ENCODE measurements at regions not wholly inside any gene's neighbourhood (a gene's known extent, or its start where the extent isn't known, plus 50 kb on each side); places are given as distances from the start of the nearest gene placed in this dataset.

- Histone ChIP-seq H3K4me2 (no peak overlapping the region), H3K9me3 (no peaks in the 10 kb centered on the region), H3K4me3 (no peak overlapping the region), H3K27ac (no peak overlapping the region), H3K4me1 (no peaks in the 10 kb centered on the region)
- ChIA-PET POLR2A (no interaction called here), CTCF (interaction anchor here (1.1 to 5.7 kb wide), 9 partner anchors 10 to 845 kb away, joined by 3 to 31 read pairs (median 4); no protein-coding TSS in a partner anchor)
- FAIRE-seq = no peak
- WGBS (ENCODE audit: missing lambda C conversion rate) = 45% methylated on average over 4 of the region's 4 CpGs
- ATAC-seq = no peak
- TF ChIP-seq RARB (CRISPR knock-in tag; IDR thresholded peaks at IDR 0.05) (no peak), ESRRA (IDR thresholded peaks at IDR 0.05; ENCODE audit: borderline replicate concordance, low read length) (no peak), NFE2L2 (conservative IDR thresholded peaks at IDR 0.05; ENCODE audit: low read length) (no peak), CBX8 (IDR thresholded peaks at IDR 0.05) (no peak), E2F6 (IDR thresholded peaks at IDR 0.05; ENCODE audit: borderline replicate concordance, low read depth) (no peak)
- TF ChIP-seq, protein P1, sequence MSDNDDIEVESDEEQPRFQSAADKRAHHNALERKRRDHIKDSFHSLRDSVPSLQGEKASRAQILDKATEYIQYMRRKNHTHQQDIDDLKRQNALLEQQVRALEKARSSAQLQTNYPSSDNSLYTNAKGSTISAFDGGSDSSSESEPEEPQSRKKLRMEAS (IDR thresholded peaks at IDR 0.05) = no peak
- no peak for DNase-seq (ENCODE audit: low read depth in 1 of 2, low spot score in 1 of 2)
Observed at GRCh38 chr11:79492008-79492407, 51.2 kb upstream of the TENM4 start.

Small RNA genes lying in the stretch of these regions (small RNA-seq; reads per million reads assigned to genes)
- gene AP002802.2 (0 reads per million in 6 experiments), gene MIR4300 (0 reads per million in 6 experiments), gene MTND4LP18 (0 reads per million in 6 experiments), gene RNU6-544P (0 reads per million in 6 experiments)
